ENCODE measurements at regions not wholly inside any gene's neighbourhood (a gene's known extent, or its start where the extent isn't known, plus 50 kb on each side); places are given as distances from the start of the nearest gene placed in this dataset.

- Histone ChIP-seq H3K27me3 (ENCODE audit: control insufficient read depth, insufficient read depth, low read length) (peaks cover 4% of the 10 kb centered on the region), H3K14ac (replicated peaks; ENCODE audit: low read depth, low read length) (no peak overlapping the region), H3K36me3 (ENCODE audit: control insufficient read depth, insufficient read depth, low read length) (no peaks in the 10 kb centered on the region), H3K4me2 (ENCODE audit: low read depth, low read length) (no peak overlapping the region), H3K9ac (ENCODE audit: low read depth, low read length) (no peak overlapping the region), H4K20me1 (ENCODE audit: insufficient read depth, low read length) (no peaks in the 10 kb centered on the region), H3K56ac (ENCODE audit: extremely low read depth, insufficient read depth, low read length) (no peak overlapping the region), H3K27ac (ENCODE audit: insufficient read depth, low read length) (no peak overlapping the region), H3K23ac (ENCODE audit: low read depth, low read length) (no peak overlapping the region), H2AK9ac (replicated peaks; ENCODE audit: low read depth, low read length, poor library complexity) (no peak overlapping the region), H4K8ac (ENCODE audit: low read depth in 2 of 2, low read length in 2 of 2) (no peak overlapping the region), H2BK20ac (ENCODE audit: low read depth, low read length) (no peak overlapping the region), H4K91ac (ENCODE audit: insufficient read depth, low read depth, low read length) (no peak overlapping the region), H2BK120ac (ENCODE audit: low read depth, low read length) (no peak overlapping the region), H3K4me3 (ENCODE audit: insufficient read depth, low read depth, low read length) (no peak overlapping the region), H3K4me1 (ENCODE audit: control insufficient read depth, insufficient read depth, low read length) (no peaks in the 10 kb centered on the region), H4K5ac (ENCODE audit: low read depth, low read length) (no peak overlapping the region), H2AFZ (replicated peaks; ENCODE audit: low read length, poor library complexity) (no peak overlapping the region), H3K9me1 (ENCODE audit: insufficient read depth, low read length) (no peaks in the 10 kb centered on the region), H2AK5ac (ENCODE audit: low read depth, low read length) (no peak overlapping the region), H3K18ac (ENCODE audit: low read depth, low read length) (no peak overlapping the region), H2BK15ac (ENCODE audit: low read depth, low read length) (no peak overlapping the region), H3K79me1 (ENCODE audit: low read depth in 1 of 2, low read length in 2 of 2) (no peaks in the 10 kb centered on the region), H3K4ac (ENCODE audit: low read depth, low read length) (no peak overlapping the region), H2BK5ac (ENCODE audit: low read depth, low read length, poor library complexity, severe bottlenecking) (no peak overlapping the region), H3K9me3 (ENCODE audit: control insufficient read depth, insufficient read depth, low read length) (no peaks in the 10 kb centered on the region)
- no CpG with 5 or more reads among the region's 1 CpG for WGBS, 2 experiments (ENCODE audit: extremely low coverage in 2 of 2, insufficient read length in 1 of 2)
- DNase-seq: no peak
- dilution Hi-C loops (cut with HindIII; ENCODE audit: low sequenced_read_pairs, unreplicated experiment): no loop called here
- no TSS peak for BruUV-seq (replicated peaks)
- ChIA-PET CTCF (no interaction called here), POLR2A (ENCODE audit: unreplicated experiment) (no interaction called here)
- intact Hi-C loops (cut with micrococcal nuclease): no loop called here
- no peak for ATAC-seq (ENCODE audit: low read depth)
- TF ChIP-seq MAZ (IDR thresholded peaks at IDR 0.05; ENCODE audit: borderline replicate concordance, low read depth, low read length) (no peak), BHLHE40 (IDR thresholded peaks at IDR 0.05; ENCODE audit: low read depth, low read length) (no peak), MXI1 (IDR thresholded peaks at IDR 0.05; ENCODE audit: borderline replicate concordance, low read depth, low read length) (no peak)
- in situ Hi-C loops (cut with MboI; ENCODE audit: low sequenced_read_pairs): no loop called here
These were observed 73.0 kb downstream of the TFPI2 start for GRCh38 chr7:93817526-93817925.

All from IMR-90 (cell line).